GM21717 (cell line): ENCODE measurements at regions not wholly inside any gene's neighbourhood (a gene's known extent, or its start where the extent isn't known, plus 50 kb on each side); places are given as distances from the start of the nearest gene placed in this dataset.
A peak's percentile ranks its signal among the peaks of the same experiment; 100 is the strongest.

Experiments
- ATAC-seq: cut with Tn5 transposase; IDR thresholded peaks from one replicate; pipeline ENCODE4 v1.9.1; 2021; ENCODE audit warnings: mild to moderate bottlenecking, moderate library complexity; ENCODE audit not compliant: unreplicated experiment

GRCh38 chr18:38944446-38945024 lies 1378.9 kb upstream of the CELF4 start:
- no peak for ATAC-seq

- ATAC-seq = peak; percentile 3
Observed at GRCh38 chr18:38941711-38942561, 1376.3 kb upstream of the CELF4 start.

GRCh38 chr18:38940863-38941531 lies 1375.4 kb upstream of the CELF4 start:
- peak; percentile 82 for ATAC-seq

- ATAC-seq = peak; percentile 2
Observed at GRCh38 chr18:38940475-38940862, 1374.9 kb upstream of the CELF4 start.

- no peak for ATAC-seq
Observed at GRCh38 chr18:38933910-38934510, 1368.4 kb upstream of the CELF4 start.

- peak; percentile 21 for ATAC-seq
Observed at GRCh38 chr18:38933322-38933721, 1367.7 kb upstream of the CELF4 start.

GRCh38 chr18:38932752-38933151 lies 1367.2 kb upstream of the CELF4 start:
- ATAC-seq = peak; percentile 59

GRCh38 chr18:38931754-38932050 lies 1366.1 kb upstream of the CELF4 start:
- ATAC-seq = no peak

- no peak for ATAC-seq
Observed at GRCh38 chr18:38930881-38931753, 1365.5 kb upstream of the CELF4 start.

GRCh38 chr18:38923540-38923939 lies 1357.9 kb upstream of the CELF4 start:
- ATAC-seq = no peak

GRCh38 chr18:38923126-38923525 lies 1357.5 kb upstream of the CELF4 start:
- ATAC-seq = no peak

- no peak for ATAC-seq
Observed at GRCh38 chr18:38909972-38910371, 1344.4 kb upstream of the CELF4 start.

GRCh38 chr18:38902796-38903195 lies 1337.2 kb upstream of the CELF4 start:
- no peak for ATAC-seq

- no peak for ATAC-seq
Observed at GRCh38 chr18:38900445-38900844, 1334.8 kb upstream of the CELF4 start.

GRCh38 chr18:38900031-38900430 lies 1334.4 kb upstream of the CELF4 start:
- no peak for ATAC-seq

- ATAC-seq = no peak
Observed at GRCh38 chr18:38899252-38899651, 1333.7 kb upstream of the CELF4 start.

GRCh38 chr18:38898167-38898566 lies 1332.6 kb upstream of the CELF4 start:
- ATAC-seq = no peak

- ATAC-seq = no peak
Observed at GRCh38 chr18:38895560-38895959, 1330.0 kb upstream of the CELF4 start.

GRCh38 chr18:38887671-38888020 lies 1322.0 kb upstream of the CELF4 start:
- ATAC-seq = no peak

GRCh38 chr18:38886861-38887670 lies 1321.5 kb upstream of the CELF4 start:
- ATAC-seq = no peak
